ENCODE measurements at regions not wholly inside any gene's neighbourhood (a gene's known extent, or its start where the extent isn't known, plus 50 kb on each side); places are given as distances from the start of the nearest gene placed in this dataset.
"Not testable (repeated sequence)": the region's sequence is repeated elsewhere in the genome, so short reads cannot be mapped to it uniquely, and the experiment has no call there.

GRCh38 chr3:191030491-191030890 lies 168.0 kb upstream of the GMNC start:
- H3K27me3 Mint-ChIP-seq, result peaks cover 3% of the 10 kb centered on the region
- intact Hi-C loops (cut with micrococcal nuclease), result no loop called here
- H3K27ac Mint-ChIP-seq, result no peak overlapping the region
- ATAC-seq (ENCODE audit: low read depth) (no peak), DNase-seq (no peak)
- no peaks in the 10 kb centered on the region for H3K9me3 Mint-ChIP-seq
- no peak overlapping the region for H3K4me3 Mint-ChIP-seq
- ChIA-PET POLR2A (no interaction called here), CTCF (no interaction called here)
- no peaks in the 10 kb centered on the region for H3K4me1 Mint-ChIP-seq
- no peaks in the 10 kb centered on the region for H3K36me3 Mint-ChIP-seq (ENCODE audit: low read depth)
- TF ChIP-seq, protein P1, sequence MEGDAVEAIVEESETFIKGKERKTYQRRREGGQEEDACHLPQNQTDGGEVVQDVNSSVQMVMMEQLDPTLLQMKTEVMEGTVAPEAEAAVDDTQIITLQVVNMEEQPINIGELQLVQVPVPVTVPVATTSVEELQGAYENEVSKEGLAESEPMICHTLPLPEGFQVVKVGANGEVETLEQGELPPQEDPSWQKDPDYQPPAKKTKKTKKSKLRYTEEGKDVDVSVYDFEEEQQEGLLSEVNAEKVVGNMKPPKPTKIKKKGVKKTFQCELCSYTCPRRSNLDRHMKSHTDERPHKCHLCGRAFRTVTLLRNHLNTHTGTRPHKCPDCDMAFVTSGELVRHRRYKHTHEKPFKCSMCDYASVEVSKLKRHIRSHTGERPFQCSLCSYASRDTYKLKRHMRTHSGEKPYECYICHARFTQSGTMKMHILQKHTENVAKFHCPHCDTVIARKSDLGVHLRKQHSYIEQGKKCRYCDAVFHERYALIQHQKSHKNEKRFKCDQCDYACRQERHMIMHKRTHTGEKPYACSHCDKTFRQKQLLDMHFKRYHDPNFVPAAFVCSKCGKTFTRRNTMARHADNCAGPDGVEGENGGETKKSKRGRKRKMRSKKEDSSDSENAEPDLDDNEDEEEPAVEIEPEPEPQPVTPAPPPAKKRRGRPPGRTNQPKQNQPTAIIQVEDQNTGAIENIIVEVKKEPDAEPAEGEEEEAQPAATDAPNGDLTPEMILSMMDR (IDR thresholded peaks at IDR 0.05), result no peak

- no peaks in the 10 kb centered on the region for H3K9me3 Mint-ChIP-seq
- no peak overlapping the region for H3K4me3 Mint-ChIP-seq
- no peak overlapping the region for H3K27ac Mint-ChIP-seq
- H3K36me3 Mint-ChIP-seq (ENCODE audit: low read depth), result no peaks in the 10 kb centered on the region
- H3K27me3 Mint-ChIP-seq, result no peaks in the 10 kb centered on the region
- CTCF ChIA-PET, result no interaction called here
- POLR2A ChIA-PET, result no interaction called here
- ATAC-seq (ENCODE audit: low read depth) (no peak), DNase-seq (no peak)
- TF ChIP-seq, protein P1 (IDR thresholded peaks at IDR 0.05), result no peak
- no peaks in the 10 kb centered on the region for H3K4me1 Mint-ChIP-seq
- intact Hi-C loops (cut with micrococcal nuclease), result no loop called here
Observed at GRCh38 chr3:191026746-191027145, 164.3 kb upstream of the GMNC start.

DNA sequence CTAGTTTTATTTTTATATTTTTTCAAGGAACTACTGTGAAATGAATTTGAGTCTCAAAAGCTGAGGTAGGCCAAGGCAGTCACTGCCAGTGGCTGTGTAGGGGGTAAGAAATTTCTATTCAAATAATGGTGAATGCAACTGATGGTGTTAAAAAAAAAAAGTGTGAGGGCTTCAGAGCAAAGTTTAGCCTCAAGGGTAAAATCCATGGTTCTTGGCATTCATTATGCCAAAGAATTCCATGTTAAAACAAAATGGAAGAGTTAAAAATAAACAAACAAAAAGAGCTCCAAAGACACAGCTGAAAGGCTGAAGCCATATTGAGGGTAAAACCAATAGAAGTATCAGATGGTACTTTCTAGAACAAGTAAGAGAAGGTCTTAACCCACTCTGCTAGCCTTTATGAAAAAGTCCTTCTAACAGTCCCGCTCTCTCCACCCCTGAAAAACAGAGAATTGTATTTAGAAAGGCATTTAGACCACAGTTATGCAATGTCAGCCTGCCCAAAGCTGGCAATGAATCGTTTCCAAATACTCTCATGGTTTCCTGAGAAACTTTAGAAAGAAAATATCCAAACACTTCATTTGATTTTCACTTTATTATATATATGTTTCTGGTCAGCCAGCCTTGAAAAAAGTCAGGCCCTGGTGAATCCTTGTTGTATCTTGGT lies 158.4 kb upstream of the GMNC start:
- Mint-ChIP-seq H3K36me3 (ENCODE audit: low read depth) (no peaks in the 10 kb centered on the region), H3K27me3 (peaks cover 8% of the 10 kb centered on the region), H3K4me3 (no peak overlapping the region), H3K27ac (no peak overlapping the region), H3K9me3 (no peaks in the 10 kb centered on the region), H3K4me1 (no peaks in the 10 kb centered on the region)
- intact Hi-C loops (cut with micrococcal nuclease), result no loop called here
- ChIA-PET POLR2A (no interaction called here), CTCF (no interaction called here)
- no peak for ATAC-seq (ENCODE audit: low read depth)
- DNase-seq, result no peak
- TF ChIP-seq, protein P1 (IDR thresholded peaks at IDR 0.05), result no peak

- Mint-ChIP-seq H3K4me1 (no peaks in the 10 kb centered on the region), H3K36me3 (ENCODE audit: low read depth) (no peaks in the 10 kb centered on the region), H3K9me3 (no peaks in the 10 kb centered on the region), H3K27ac (no peak overlapping the region), H3K4me3 (no peak overlapping the region), H3K27me3 (peaks cover 8% of the 10 kb centered on the region)
- TF ChIP-seq, protein P1 (IDR thresholded peaks at IDR 0.05), result no peak
- DNase-seq (no peak), ATAC-seq (ENCODE audit: low read depth) (no peak)
- ChIA-PET CTCF (no interaction called here), POLR2A (no interaction called here)
- intact Hi-C loops (cut with micrococcal nuclease), result no loop called here
Observed at GRCh38 chr3:191019855-191020254, 157.4 kb upstream of the GMNC start.

- intact Hi-C loops (cut with micrococcal nuclease); ATAC-seq (ENCODE audit: low read depth); DNase-seq; H3K36me3 Mint-ChIP-seq (ENCODE audit: low read depth); H3K4me1 Mint-ChIP-seq; H3K27ac Mint-ChIP-seq; H3K9me3 Mint-ChIP-seq; CTCF ChIA-PET; H3K27me3 Mint-ChIP-seq; POLR2A ChIA-PET; H3K4me3 Mint-ChIP-seq: not testable (repeated sequence)
Observed at GRCh38 chr3:191015960-191016359, 153.5 kb upstream of the GMNC start.

GRCh38 chr3:191008074-191008473 lies 145.6 kb upstream of the GMNC start:
- no peak overlapping the region for H3K4me3 Mint-ChIP-seq
- CTCF ChIA-PET, result no interaction called here

More at GRCh38 chr3:191008074-191008473, 145.6 kb upstream of the GMNC start:
- TF ChIP-seq, protein P1 (IDR thresholded peaks at IDR 0.05), result no peak
- no peak overlapping the region for H3K27ac Mint-ChIP-seq
- intact Hi-C loops (cut with micrococcal nuclease), result no loop called here
- H3K36me3 Mint-ChIP-seq (ENCODE audit: low read depth), result no peaks in the 10 kb centered on the region
- H3K27me3 Mint-ChIP-seq, result peaks cover 6% of the 10 kb centered on the region
- DNase-seq, result no peak
- H3K9me3 Mint-ChIP-seq, result peaks cover 4% of the 10 kb centered on the region
- POLR2A ChIA-PET, result no interaction called here
- no peaks in the 10 kb centered on the region for H3K4me1 Mint-ChIP-seq
- ATAC-seq (ENCODE audit: low read depth), result no peak

All from activated B cell treated with CpG ODN at 0.5 μM for 24 hours (primary cell).